Motor neuron (in vitro differentiated cells): ENCODE measurements at regions not wholly inside any gene's neighbourhood (a gene's known extent, or its start where the extent isn't known, plus 50 kb on each side); places are given as distances from the start of the nearest gene placed in this dataset.
"Not testable (repeated sequence)": the region's sequence is repeated elsewhere in the genome, so short reads cannot be mapped to it uniquely, and the experiment has no call there.

Experiments
- ATAC-seq, 8 experiments: fragments of 200-7000 bp; cut with Tn5 transposase; replicated peaks in 6 of 8; 2 replicates each; pipeline ENCODE4 v1.8.0; 2021; ENCODE audit warnings: mild to moderate bottlenecking in 8 of 8, moderate library complexity in 8 of 8
- H3K27ac ChIP-seq, 2 donors: fragments of 250-450 bp; sonication (Bioruptor Pico); 2 replicates each; pipeline ENCODE4 v1.9.0; 2021; ENCODE audit warnings: antibody characterized with exemption in 2 of 2, mild to moderate bottlenecking in 2 of 2, moderate library complexity in 1 of 2
- H3K4me1 ChIP-seq, 2 donors: fragments of 250-450 bp; sonication (Bioruptor Pico); replicated peaks in 1 of 2; 2 replicates each; pipeline ENCODE4 v1.6.1; 2021; ENCODE audit warnings: antibody characterized with exemption in 2 of 2, mild to moderate bottlenecking in 2 of 2, moderate library complexity in 1 of 2
- H3K4me3 ChIP-seq, 5 donors: fragments of 250-450 bp; sonication (Bioruptor Pico); 2 replicates each; pipeline ENCODE4 v1.9.0; 2021; ENCODE audit warnings: antibody characterized with exemption in 5 of 5, mild to moderate bottlenecking in 5 of 5, moderate library complexity in 4 of 5
- WGBS, 10 experiments: fragments of 450-650 bp; shearing (Covaris generic); methylation state at CpG; one replicate each; pipeline ENCODE4 v1.0.0; 2022; 5-methylcytosine and 5-hydroxymethylcytosine counted together
- in situ Hi-C, 9 experiments: fragments of 400-800 bp; cut with MboI; loops; one replicate each; pipeline ENCODE4 v1.15.0; 2021; ENCODE audit warnings: low sequenced_read_pairs in 9 of 9, low pct_unique_long_range_greater_than_20kb in 2 of 9; ENCODE audit not compliant: unreplicated experiment in 9 of 9

DNA sequence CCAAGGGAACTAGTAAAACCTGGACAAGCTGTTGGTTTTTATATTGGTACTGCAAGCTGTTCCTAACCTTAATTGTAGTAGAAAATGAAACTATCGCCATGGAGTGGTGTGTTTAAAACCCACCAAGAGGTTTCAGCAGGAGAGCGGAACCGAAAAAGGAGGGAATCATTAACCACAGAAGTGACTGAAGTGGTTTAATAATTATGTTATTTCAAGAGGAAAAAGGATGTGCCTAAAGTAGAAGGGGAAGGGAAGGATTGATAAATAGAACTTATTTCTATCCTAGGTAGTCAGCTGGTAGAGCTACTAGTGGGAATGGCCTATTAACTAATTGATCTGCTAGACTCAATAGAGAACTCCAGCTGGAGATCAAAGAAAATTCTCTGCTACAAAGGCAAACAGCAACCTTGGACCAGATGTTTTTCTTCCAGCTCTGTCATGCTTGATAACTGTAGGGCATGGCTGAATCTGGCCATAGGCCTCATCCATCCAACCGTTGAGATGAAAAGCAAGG is 91.8 kb downstream of the BAMBI start:
- WGBS, 10 experiments, result 20 to 82% (median 52%) methylated on average over 1 to 4 of the region's 4 CpGs; no CpG with 5 or more reads in 1 of the 10 experiments
- H3K27ac ChIP-seq, result no peak overlapping the region

GRCh38 chr10:28771580-28772090 is 94.3 kb downstream of the BAMBI start:
- no CpG with 5 or more reads among the region's 36 CpGs for WGBS, 10 experiments
- H3K4me3 ChIP-seq, ATAC-seq, H3K27ac ChIP-seq, in situ Hi-C loops, H3K4me1 ChIP-seq: not testable (repeated sequence)

More for the DNA sequence above, 91.8 kb downstream of the BAMBI start:
- peaks cover 3 to 4% of the 10 kb centered on the region in 2 donors for H3K4me1 ChIP-seq
- no peak overlapping the region for H3K4me3 ChIP-seq
- ATAC-seq, result no peak
- in situ Hi-C loops, result no loop called here

DNA sequence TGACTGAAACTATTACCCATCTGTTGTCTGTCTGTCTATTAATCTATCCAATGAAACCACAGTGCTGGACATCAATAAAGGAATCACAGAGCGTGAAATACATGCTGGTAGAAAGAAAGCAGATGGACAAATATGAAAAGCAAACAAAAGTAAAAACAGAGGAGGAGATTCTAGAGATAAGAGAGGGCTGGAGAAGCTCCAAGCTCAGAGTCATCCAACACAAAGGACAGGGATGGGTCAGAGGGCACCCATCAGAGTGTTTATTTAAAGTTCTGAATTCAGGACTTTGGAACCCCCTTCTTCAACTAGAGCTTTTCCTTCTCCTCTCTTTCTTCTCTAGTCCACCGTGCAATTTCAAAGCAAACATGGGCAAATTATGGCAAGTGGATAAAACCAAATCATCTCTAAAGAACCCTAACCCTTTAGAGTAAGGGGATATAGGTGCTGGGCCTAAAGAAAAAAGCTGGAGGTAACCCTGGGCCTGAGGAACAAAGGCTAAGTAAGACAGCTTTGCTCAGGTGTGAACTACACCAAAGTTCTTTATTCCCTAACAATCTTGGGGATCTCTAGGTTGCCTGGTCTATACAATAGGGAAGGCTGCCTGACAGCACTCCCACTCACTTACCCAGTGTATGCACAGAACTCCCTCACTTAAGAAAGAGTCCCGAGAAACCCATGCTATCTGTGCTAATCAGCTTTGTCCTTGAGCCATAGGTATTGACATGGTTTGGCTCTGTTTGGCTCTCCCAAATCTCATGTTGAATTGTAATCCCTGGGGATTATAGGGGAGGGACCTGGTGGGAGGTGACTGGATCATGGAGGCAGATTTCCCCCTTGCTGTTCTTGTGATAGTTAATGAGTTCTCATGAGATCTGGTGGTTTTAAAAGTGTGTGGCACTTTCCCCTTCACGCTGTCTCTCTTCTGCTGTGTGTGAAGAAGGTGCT is 97.0 kb downstream of the BAMBI start:
- H3K4me1 ChIP-seq, result no peaks in the 10 kb centered on the region
- 61 to 100% (median 80%) methylated on average over 1 to 4 of the region's 4 CpGs; no CpG with 5 or more reads in 1 of the 10 experiments for WGBS, 10 experiments
- ATAC-seq, result no peak
- in situ Hi-C loops, result no loop called here
- H3K4me3 ChIP-seq, result no peak overlapping the region
- no peak overlapping the region for H3K27ac ChIP-seq

GRCh38 chr10:28775773-28776172 is 98.5 kb downstream of the BAMBI start:
- in situ Hi-C loops, result no loop called here
- H3K4me1 ChIP-seq, result no peaks in the 10 kb centered on the region
- no peak for ATAC-seq
- H3K4me3 ChIP-seq, result no peak overlapping the region
- 0 to 100% (median 100%) methylated on average over 1 to 2 of the region's 3 CpGs; no CpG with 5 or more reads in 6 of the 10 experiments for WGBS, 10 experiments
- H3K27ac ChIP-seq, result no peak overlapping the region

- ATAC-seq, result no peak
- Histone ChIP-seq H3K27ac (no peak overlapping the region), H3K4me3 (no peak overlapping the region), H3K4me1 (no peaks in the 10 kb centered on the region)
- in situ Hi-C loops, result no loop called here
- WGBS, 10 experiments, result 17 to 88% (median 71%) methylated on average over 1 to 2 of the region's 2 CpGs; no CpG with 5 or more reads in 7 of the 10 experiments
These were observed 99.2 kb downstream of the BAMBI start for GRCh38 chr10:28776519-28776918.

DNA sequence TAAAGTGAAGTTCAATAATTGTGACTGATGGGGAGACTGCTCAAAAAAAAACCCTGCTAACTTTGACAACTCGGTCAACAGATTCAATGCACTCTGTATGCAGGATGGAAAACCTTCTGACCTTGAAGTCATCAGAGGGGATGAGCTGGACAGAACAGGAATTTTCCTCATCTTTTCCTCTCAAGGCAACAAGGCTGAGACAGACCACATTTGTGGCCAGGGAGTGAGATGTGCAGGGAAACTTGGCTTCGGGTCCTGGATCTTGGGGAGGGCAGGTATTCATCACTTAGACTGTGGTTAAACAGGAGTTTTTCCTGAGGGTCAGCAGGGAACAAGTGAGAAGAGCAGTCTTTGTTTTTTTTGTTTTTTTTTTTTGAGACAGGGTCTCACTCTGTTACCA is 100.6 kb downstream of the BAMBI start:
- Histone ChIP-seq H3K4me3 (no peak overlapping the region), H3K27ac (no peak overlapping the region), H3K4me1 (peaks cover 0 to under 1% of the 10 kb centered on the region in 2 donors)
- no peak for ATAC-seq
- 29 to 100% (median 75%) methylated on average over 1 to 2 of the region's 2 CpGs; no CpG with 5 or more reads in 3 of the 10 experiments for WGBS, 10 experiments
- in situ Hi-C loops, result no loop called here

DNA sequence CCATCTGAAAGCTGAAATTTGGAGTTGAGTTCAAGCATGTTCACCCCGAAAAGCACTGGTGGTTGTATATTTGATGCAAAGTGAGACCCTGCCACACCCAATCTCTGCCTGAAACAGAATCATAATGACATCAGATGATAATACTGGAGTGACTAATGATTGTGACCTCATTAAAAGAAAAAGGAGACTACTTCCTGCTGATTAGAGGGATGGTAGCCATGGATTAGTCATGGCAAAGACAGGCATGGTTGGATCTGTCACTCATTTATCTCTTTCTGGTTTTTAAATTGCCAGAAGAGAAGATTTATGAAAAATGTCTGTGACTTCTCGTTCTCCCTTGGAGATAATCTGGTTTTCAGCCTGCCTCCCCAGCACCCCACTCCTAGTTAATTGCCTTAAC is 101.2 kb downstream of the BAMBI start:
- peak in 4 of 8 experiments; percentile 33 to 78 (median 67) for ATAC-seq

GRCh38 chr10:28781296-28781695 is 104.0 kb downstream of the BAMBI start:
- Histone ChIP-seq H3K4me1 (peaks cover 0 to 3% of the 10 kb centered on the region in 2 donors), H3K27ac (no peak overlapping the region), H3K4me3 (no peak overlapping the region)
- ATAC-seq, result no peak
- WGBS, 10 experiments, result 19 to 100% (median 82%) methylated on average over 1 to 5 of the region's 5 CpGs; no CpG with 5 or more reads in 1 of the 10 experiments
- in situ Hi-C loops, result no loop called here

More for the DNA sequence above, 101.2 kb downstream of the BAMBI start:
- no peak overlapping the region for H3K27ac ChIP-seq
- peaks cover 0 to 3% of the 10 kb centered on the region in 2 donors for H3K4me1 ChIP-seq
- no peak overlapping the region for H3K4me3 ChIP-seq
- 11 to 100% (median 76%) methylated on average over 1 to 2 of the region's 2 CpGs; no CpG with 5 or more reads in 3 of the 10 experiments for WGBS, 10 experiments
- in situ Hi-C loops, result no loop called here

- no peak overlapping the region for H3K4me3 ChIP-seq
- H3K4me1 ChIP-seq, result peaks cover 0 to 3% of the 10 kb centered on the region in 2 donors
- H3K27ac ChIP-seq, result no peak overlapping the region
- in situ Hi-C loops, result no loop called here
- peak in 2 of 8 experiments; percentile 41 to 85 for ATAC-seq
- 0 to 50% (median 31%) methylated on average over 1 to 5 of the region's 5 CpGs; no CpG with 5 or more reads in 4 of the 10 experiments for WGBS, 10 experiments
These were observed 105.8 kb downstream of the BAMBI start for GRCh38 chr10:28783087-28783486.

GRCh38 chr10:28785018-28785417 is 107.7 kb downstream of the BAMBI start:
- ATAC-seq, result peak in 1 of 8 experiments; percentile 11
- no peak overlapping the region for H3K27ac ChIP-seq
- H3K4me1 ChIP-seq, result peaks cover 6 to 7% of the 10 kb centered on the region in 2 donors
- no peak overlapping the region for H3K4me3 ChIP-seq
- in situ Hi-C loops, result no loop called here
- 18 to 65% (median 57%) methylated on average over 1 to 5 of the region's 5 CpGs; no CpG with 5 or more reads in 1 of the 10 experiments for WGBS, 10 experiments

- in situ Hi-C loops, result no loop called here
- H3K4me3 ChIP-seq, result no peak overlapping the region
- 0 to 100% (median 83%) methylated on average over 1 of the region's 2 CpGs; no CpG with 5 or more reads in 4 of the 10 experiments for WGBS, 10 experiments
- no peak overlapping the region for H3K27ac ChIP-seq
- H3K4me1 ChIP-seq, result peaks cover 6 to 10% of the 10 kb centered on the region in 2 donors
- no peak for ATAC-seq
These were observed 110.9 kb downstream of the BAMBI start for GRCh38 chr10:28788252-28788651.

GRCh38 chr10:28788762-28789161 is 111.4 kb downstream of the BAMBI start:
- 13 to 97% (median 88%) methylated on average over 1 to 5 of the region's 5 CpGs for WGBS, 10 experiments
- ATAC-seq, result no peak
- Histone ChIP-seq H3K27ac (no peak overlapping the region), H3K4me3 (no peak overlapping the region), H3K4me1 (peaks cover 9 to 10% of the 10 kb centered on the region in 2 donors)
- in situ Hi-C loops, result no loop called here

- in situ Hi-C loops, result no loop called here
- ATAC-seq, result peak in 4 of 8 experiments; percentile 13 to 49 (median 38)
These were observed 112.8 kb downstream of the BAMBI start for GRCh38 chr10:28790146-28790545.

More at GRCh38 chr10:28790146-28790545, 112.8 kb downstream of the BAMBI start:
- WGBS, 10 experiments, result 5 to 100% (median 68%) methylated on average over 1 to 6 of the region's 8 CpGs; no CpG with 5 or more reads in 4 of the 10 experiments
- Histone ChIP-seq H3K4me1 (peaks cover 9 to 10% of the 10 kb centered on the region in 2 donors), H3K4me3 (no peak overlapping the region), H3K27ac (no peak overlapping the region)
